ENCODE measurements at regions not wholly inside any gene's neighbourhood (a gene's known extent, or its start where the extent isn't known, plus 50 kb on each side); places are given as distances from the start of the nearest gene placed in this dataset.
A peak's percentile ranks its signal among the peaks of the same experiment; 100 is the strongest.

- intact Hi-C loops (cut with micrococcal nuclease): no loop called here
- H3K4me1 Mint-ChIP-seq: no peaks in the 10 kb centered on the region
These were observed 78.6 kb upstream of the RGS2 start for GRCh38 chr1:192730198-192730597.

GRCh38 chr1:192732787-192733186, 76.1 kb upstream of the RGS2 start:
- Mint-ChIP-seq H3K9me3 (no peaks in the 10 kb centered on the region), H3K4me3 (no peak overlapping the region), H3K36me3 (no peaks in the 10 kb centered on the region), H3K27ac (no peak overlapping the region), H3K27me3 (ENCODE audit: low read depth in 2 of 2) (no peaks in the 10 kb centered on the region), H3K4me1 (no peaks in the 10 kb centered on the region)
- no peak for TF ChIP-seq CTCF (IDR thresholded peaks at IDR 0.05)
- Histone ChIP-seq H3K27ac (ENCODE audit: low read length) (no peak overlapping the region), H3K27me3 (ENCODE audit: control insufficient read depth, insufficient read depth, low read length) (no peaks in the 10 kb centered on the region), H3K4me3 (ENCODE audit: low read length) (no peak overlapping the region), H3K9me3 (ENCODE audit: control insufficient read depth, insufficient read depth, low read length) (no peaks in the 10 kb centered on the region), H3K36me3 (ENCODE audit: control insufficient read depth, insufficient read depth, low read length) (no peaks in the 10 kb centered on the region), H3K4me1 (ENCODE audit: control insufficient read depth, insufficient read depth, low read length) (no peaks in the 10 kb centered on the region)
- 95% methylated on average over 2 of the region's 2 CpGs for WGBS (ENCODE audit: insufficient coverage)
- ATAC-seq: no peak
- intact Hi-C loops (cut with micrococcal nuclease): no loop called here
- peak in 1 of 2 donors; percentile 9 for DNase-seq

More at GRCh38 chr1:192730198-192730597, 78.6 kb upstream of the RGS2 start:
- H3K27ac Mint-ChIP-seq: no peak overlapping the region
- H3K27ac ChIP-seq (ENCODE audit: low read length): no peak overlapping the region
- H3K27me3 Mint-ChIP-seq (ENCODE audit: low read depth in 2 of 2): no peaks in the 10 kb centered on the region
- no peaks in the 10 kb centered on the region for H3K36me3 Mint-ChIP-seq
- ATAC-seq (no peak), DNase-seq (no peak)
- H3K4me3 ChIP-seq (ENCODE audit: low read length): no peak overlapping the region
- H3K27me3 ChIP-seq (ENCODE audit: control insufficient read depth, insufficient read depth, low read length): no peaks in the 10 kb centered on the region
- H3K36me3 ChIP-seq (ENCODE audit: control insufficient read depth, insufficient read depth, low read length): no peaks in the 10 kb centered on the region
- TF ChIP-seq CTCF (IDR thresholded peaks at IDR 0.05): no peak
- H3K4me3 Mint-ChIP-seq: no peak overlapping the region
- no peaks in the 10 kb centered on the region for H3K9me3 ChIP-seq (ENCODE audit: control insufficient read depth, insufficient read depth, low read length)
- H3K4me1 ChIP-seq (ENCODE audit: control insufficient read depth, insufficient read depth, low read length): no peaks in the 10 kb centered on the region
- no peaks in the 10 kb centered on the region for H3K9me3 Mint-ChIP-seq

GRCh38 chr1:192735298-192735915, 73.4 kb upstream of the RGS2 start:
- no peak for ATAC-seq
- Mint-ChIP-seq H3K4me3 (no peak overlapping the region), H3K36me3 (no peaks in the 10 kb centered on the region), H3K27ac (no peak overlapping the region), H3K4me1 (no peaks in the 10 kb centered on the region), H3K9me3 (no peaks in the 10 kb centered on the region), H3K27me3 (ENCODE audit: low read depth in 2 of 2) (no peaks in the 10 kb centered on the region)
- intact Hi-C loops (cut with micrococcal nuclease): no loop called here
- Histone ChIP-seq H3K4me3 (ENCODE audit: low read length) (no peak overlapping the region), H3K9me3 (ENCODE audit: control insufficient read depth, insufficient read depth, low read length) (no peaks in the 10 kb centered on the region), H3K27ac (ENCODE audit: low read length) (no peak overlapping the region), H3K27me3 (ENCODE audit: control insufficient read depth, insufficient read depth, low read length) (no peaks in the 10 kb centered on the region), H3K4me1 (ENCODE audit: control insufficient read depth, insufficient read depth, low read length) (no peaks in the 10 kb centered on the region), H3K36me3 (ENCODE audit: control insufficient read depth, insufficient read depth, low read length) (no peaks in the 10 kb centered on the region)
- no peak for DNase-seq
- no peak for TF ChIP-seq CTCF (IDR thresholded peaks at IDR 0.05)
- whole genome bisulfite sequencing (ENCODE audit: insufficient coverage): 94% methylated on average over 3 of the region's 3 CpGs

GRCh38 chr1:192737306-192737705, 71.5 kb upstream of the RGS2 start:
- no peak for TF ChIP-seq CTCF (IDR thresholded peaks at IDR 0.05)
- H3K36me3 Mint-ChIP-seq: no peaks in the 10 kb centered on the region
- H3K27ac Mint-ChIP-seq: no peak overlapping the region
- ATAC-seq: no peak
- Histone ChIP-seq H3K36me3 (ENCODE audit: control insufficient read depth, insufficient read depth, low read length) (no peaks in the 10 kb centered on the region), H3K4me3 (ENCODE audit: low read length) (no peak overlapping the region), H3K27ac (ENCODE audit: low read length) (no peak overlapping the region), H3K9me3 (ENCODE audit: control insufficient read depth, insufficient read depth, low read length) (no peaks in the 10 kb centered on the region), H3K27me3 (ENCODE audit: control insufficient read depth, insufficient read depth, low read length) (no peaks in the 10 kb centered on the region), H3K4me1 (ENCODE audit: control insufficient read depth, insufficient read depth, low read length) (no peaks in the 10 kb centered on the region)
- no peak overlapping the region for H3K4me3 Mint-ChIP-seq
- peaks cover 0 to 6% of the 10 kb centered on the region in 2 donors for H3K9me3 Mint-ChIP-seq
- WGBS (ENCODE audit: insufficient coverage): 86% methylated on average over 5 of the region's 6 CpGs
- DNase-seq: no peak
- no peaks in the 10 kb centered on the region for H3K4me1 Mint-ChIP-seq
- intact Hi-C loops (cut with micrococcal nuclease): no loop called here
- H3K27me3 Mint-ChIP-seq (ENCODE audit: low read depth in 2 of 2): peaks cover 0 to 10% of the 10 kb centered on the region in 2 donors

Data from natural killer cell (primary cell).